NCI-H226 (cell line): ENCODE measurements at regions not wholly inside any gene's neighbourhood (a gene's known extent, or its start where the extent isn't known, plus 50 kb on each side); places are given as distances from the start of the nearest gene placed in this dataset.

Experiments used
- DNase-seq: peaks from one replicate; pipeline ENCODE4 v3.0.0-alpha.2; 2015

GRCh38 chr1:181341026-181341632 is 142.2 kb upstream of the CACNA1E start:
- DNase-seq, result no peak

- DNase-seq, result no peak
Observed at GRCh38 chr1:181344091-181344490, 139.2 kb upstream of the CACNA1E start.

- DNase-seq, result no peak
Observed at GRCh38 chr1:181345146-181345545, 138.2 kb upstream of the CACNA1E start.

- no peak for DNase-seq
Observed at GRCh38 chr1:181347495-181348390, 135.6 kb upstream of the CACNA1E start.

- no peak for DNase-seq
Observed at GRCh38 chr1:181349512-181349911, 133.8 kb upstream of the CACNA1E start.

- no peak for DNase-seq
Observed at GRCh38 chr1:181350131-181350530, 133.2 kb upstream of the CACNA1E start.

GRCh38 chr1:181351740-181352139 is 131.6 kb upstream of the CACNA1E start:
- no peak for DNase-seq

- no peak for DNase-seq
Observed at GRCh38 chr1:181352695-181353094, 130.6 kb upstream of the CACNA1E start.

- DNase-seq, result no peak
Observed at GRCh38 chr1:181353526-181353925, 129.8 kb upstream of the CACNA1E start.

- DNase-seq, result no peak
Observed at GRCh38 chr1:181354865-181355264, 128.5 kb upstream of the CACNA1E start.

GRCh38 chr1:181356505-181357340 is 126.6 kb upstream of the CACNA1E start:
- no peak for DNase-seq

GRCh38 chr1:181359012-181359411 is 124.3 kb upstream of the CACNA1E start:
- DNase-seq, result no peak

- DNase-seq, result no peak
Observed at GRCh38 chr1:181364801-181365200, 118.5 kb upstream of the CACNA1E start.

GRCh38 chr1:181366910-181367309 is 116.4 kb upstream of the CACNA1E start:
- no peak for DNase-seq

- DNase-seq, result no peak
Observed at GRCh38 chr1:181369416-181369815, 113.9 kb upstream of the CACNA1E start.

GRCh38 chr1:181383695-181384094 is 99.6 kb upstream of the CACNA1E start:
- peak; percentile 70 for DNase-seq

- no peak for DNase-seq
Observed at GRCh38 chr1:181386340-181386739, 97.0 kb upstream of the CACNA1E start.

GRCh38 chr1:181386951-181387350 is 96.4 kb upstream of the CACNA1E start:
- DNase-seq, result no peak

GRCh38 chr1:181387702-181388101 is 95.6 kb upstream of the CACNA1E start:
- no peak for DNase-seq

- peak; percentile 12 for DNase-seq
Observed at GRCh38 chr1:181390410-181391077, 92.8 kb upstream of the CACNA1E start.

- no peak for DNase-seq
Observed at GRCh38 chr1:181391301-181391900, 91.9 kb upstream of the CACNA1E start.

- no peak for DNase-seq
Observed at GRCh38 chr1:181392133-181392532, 91.2 kb upstream of the CACNA1E start.
